Activated CD8-positive, alpha-beta memory T cell treated with anti-CD3 and anti-CD28 coated beads for 4 hours (primary cell): ENCODE measurements at regions not wholly inside any gene's neighbourhood (a gene's known extent, or its start where the extent isn't known, plus 50 kb on each side); places are given as distances from the start of the nearest gene placed in this dataset.
"Not testable (repeated sequence)": the region's sequence is repeated elsewhere in the genome, so short reads cannot be mapped to it uniquely, and the experiment has no call there.

Experiments used
- DNase-seq, 2 donors: peaks; one replicate each; pipeline ENCODE4 v3.0.0-alpha.2; 2020; ENCODE audit warnings: low read depth in 2 of 2

GRCh38 chr7:24395512-24395911 is 111.5 kb downstream of the NPY start:
- no peak for DNase-seq

- DNase-seq, result not testable (repeated sequence)
These were observed 112.4 kb downstream of the NPY start for GRCh38 chr7:24396387-24396786.

GRCh38 chr7:24401628-24402593 is 117.9 kb downstream of the NPY start:
- DNase-seq, result no peak

GRCh38 chr7:24402655-24403054 is 118.7 kb downstream of the NPY start:
- no peak for DNase-seq

- DNase-seq, result no peak
These were observed 119.6 kb downstream of the NPY start for GRCh38 chr7:24403557-24403956.

GRCh38 chr7:24404315-24404714 is 120.3 kb downstream of the NPY start:
- no peak for DNase-seq

- no peak for DNase-seq
These were observed 121.0 kb downstream of the NPY start for GRCh38 chr7:24405002-24405401.

- no peak for DNase-seq
These were observed 122.2 kb downstream of the NPY start for GRCh38 chr7:24406053-24406788.

GRCh38 chr7:24406789-24407299 is 122.9 kb downstream of the NPY start:
- DNase-seq, result no peak

- no peak for DNase-seq
These were observed 124.0 kb downstream of the NPY start for GRCh38 chr7:24407965-24408364.

GRCh38 chr7:24408798-24409430 is 124.9 kb downstream of the NPY start:
- DNase-seq, result no peak

- no peak for DNase-seq
These were observed 125.5 kb downstream of the NPY start for GRCh38 chr7:24409431-24410024.

- DNase-seq, result no peak
These were observed 127.2 kb downstream of the NPY start for GRCh38 chr7:24411226-24411625.

GRCh38 chr7:24417526-24418120 is 133.6 kb downstream of the NPY start:
- no peak for DNase-seq

GRCh38 chr7:24419077-24419476 is 135.1 kb downstream of the NPY start:
- no peak for DNase-seq

- DNase-seq, result no peak
These were observed 135.5 kb downstream of the NPY start for GRCh38 chr7:24419511-24419910.

- no peak for DNase-seq
These were observed 138.5 kb downstream of the NPY start for GRCh38 chr7:24422441-24423010.

GRCh38 chr7:24425664-24426063 is 141.7 kb downstream of the NPY start:
- DNase-seq, result no peak

- DNase-seq, result no peak
These were observed 143.1 kb downstream of the NPY start for GRCh38 chr7:24427048-24427447.

GRCh38 chr7:24428676-24429075 is 144.6 kb upstream of the PALS2 start:
- no peak for DNase-seq

- DNase-seq, result no peak
These were observed 140.6 kb upstream of the PALS2 start for GRCh38 chr7:24432677-24433076.
